Karpas-422 (cell line): ENCODE measurements at regions not wholly inside any gene's neighbourhood (a gene's known extent, or its start where the extent isn't known, plus 50 kb on each side); places are given as distances from the start of the nearest gene placed in this dataset.
"Not testable (repeated sequence)": the region's sequence is repeated elsewhere in the genome, so short reads cannot be mapped to it uniquely, and the experiment has no call there.

Experiments used
- DNase-seq: peaks from one replicate; pipeline ENCODE4 v3.0.0-alpha.2; 2015
- H2AFZ ChIP-seq: fragments of 200-600 bp; sonication (generic); 2 replicates; pipeline ENCODE4 v1.6.1; 2014; ENCODE audit warnings: antibody characterized with exemption, low read length, mixed read lengths
- H3K27ac ChIP-seq: fragments of 200-600 bp; sonication (generic); 2 replicates; pipeline ENCODE4 v1.5.1; 2014; ENCODE audit warnings: mild to moderate bottlenecking, low read length, moderate library complexity
- H3K27me3 ChIP-seq: fragments of 200-600 bp; sonication (generic); 2 replicates; pipeline ENCODE4 v1.6.1; 2014; ENCODE audit warnings: low read length, mixed read lengths
- H3K36me3 ChIP-seq: fragments of 200-600 bp; sonication (generic); 2 replicates; pipeline ENCODE4 v1.6.1; 2014; ENCODE audit warnings: low read length, mixed read lengths; ENCODE audit not compliant: insufficient read depth
- H3K4me1 ChIP-seq: fragments of 200-600 bp; sonication (generic); 2 replicates; pipeline ENCODE4 v1.6.1; 2014; ENCODE audit warnings: mild to moderate bottlenecking, low read length, mixed read lengths
- H3K4me2 ChIP-seq: fragments of 200-600 bp; sonication (generic); 2 replicates; pipeline ENCODE4 v1.6.1; 2014; ENCODE audit warnings: low read length, low read depth, mild to moderate bottlenecking; ENCODE audit not compliant: poor library complexity, severe bottlenecking
- H3K4me3 ChIP-seq: fragments of 200-600 bp; sonication (generic); 2 replicates; pipeline ENCODE4 v1.5.1; 2014; ENCODE audit warnings: mild to moderate bottlenecking, antibody characterized with exemption, low read length, mixed read lengths
- H3K79me2 ChIP-seq: fragments of 200-600 bp; sonication (generic); 2 replicates; pipeline ENCODE4 v1.6.1; 2014; ENCODE audit warnings: mild to moderate bottlenecking, low read length, mixed read lengths
- H3K9ac ChIP-seq: fragments of 200-600 bp; sonication (generic); 2 replicates; pipeline ENCODE4 v1.6.0; 2014; ENCODE audit warnings: low read length
- H3K9me2 ChIP-seq: fragments of 200-600 bp; sonication (generic), shearing (Covaris generic); replicated peaks from 2 replicates; pipeline ENCODE4 v1.6.0; 2014; ENCODE audit warnings: mild to moderate bottlenecking, low read length, moderate library complexity; ENCODE audit not compliant: insufficient read depth
- H3K9me3 ChIP-seq: fragments of 300-700, 200-600 bp; sonication (generic); 2 replicates; pipeline ENCODE4 v1.6.1; 2014; ENCODE audit warnings: low read length, mixed read lengths
- H4K20me1 ChIP-seq: fragments of 200-600 bp; sonication (generic); 2 replicates; pipeline ENCODE4 v1.6.1; 2014; ENCODE audit warnings: mild to moderate bottlenecking, antibody characterized with exemption, low read length, low read depth; ENCODE audit not compliant: insufficient read depth

- Histone ChIP-seq H3K9me2 (no peaks in the 10 kb centered on the region), H3K9ac (no peak overlapping the region), H3K9me3 (no peaks in the 10 kb centered on the region), H3K4me2 (no peak overlapping the region), H3K4me3 (no peak overlapping the region), H2AFZ (no peak overlapping the region), H3K27ac (no peak overlapping the region), H3K4me1 (no peaks in the 10 kb centered on the region), H3K36me3 (no peaks in the 10 kb centered on the region), H3K27me3 (no peaks in the 10 kb centered on the region), H4K20me1 (no peaks in the 10 kb centered on the region), H3K79me2 (no peaks in the 10 kb centered on the region)
- DNase-seq = no peak
These were observed 238.8 kb downstream of the ACTR3 start for GRCh38 chr2:114128725-114129124.

- not testable (repeated sequence) for H3K36me3 ChIP-seq, H3K4me3 ChIP-seq, H4K20me1 ChIP-seq, H3K79me2 ChIP-seq, H2AFZ ChIP-seq, H3K9me2 ChIP-seq, H3K4me1 ChIP-seq, H3K27ac ChIP-seq, H3K4me2 ChIP-seq, H3K9me3 ChIP-seq, DNase-seq, H3K27me3 ChIP-seq, H3K9ac ChIP-seq
These were observed 242.2 kb downstream of the ACTR3 start for GRCh38 chr2:114132050-114132449.

GRCh38 chr2:114134146-114134545 lies 244.3 kb downstream of the ACTR3 start:
- Histone ChIP-seq H3K9me3 (no peaks in the 10 kb centered on the region), H2AFZ (no peak overlapping the region), H3K4me2 (no peak overlapping the region), H3K36me3 (no peaks in the 10 kb centered on the region), H3K9me2 (no peaks in the 10 kb centered on the region), H3K4me1 (no peaks in the 10 kb centered on the region), H3K27ac (no peak overlapping the region), H3K27me3 (no peaks in the 10 kb centered on the region), H3K9ac (no peak overlapping the region), H3K4me3 (no peak overlapping the region), H4K20me1 (no peaks in the 10 kb centered on the region), H3K79me2 (no peaks in the 10 kb centered on the region)
- no peak for DNase-seq

GRCh38 chr2:114139542-114139941 lies 249.7 kb downstream of the ACTR3 start:
- H3K9me2 ChIP-seq = no peaks in the 10 kb centered on the region
- no peak overlapping the region for H3K9ac ChIP-seq
- no peaks in the 10 kb centered on the region for H3K4me1 ChIP-seq
- H3K4me3 ChIP-seq = no peak overlapping the region
- no peaks in the 10 kb centered on the region for H3K36me3 ChIP-seq
- H3K27me3 ChIP-seq = no peaks in the 10 kb centered on the region
- H3K79me2 ChIP-seq = no peaks in the 10 kb centered on the region
- no peaks in the 10 kb centered on the region for H4K20me1 ChIP-seq
- no peak overlapping the region for H3K4me2 ChIP-seq
- DNase-seq = no peak
- no peak overlapping the region for H2AFZ ChIP-seq
- H3K9me3 ChIP-seq = no peaks in the 10 kb centered on the region
- no peak overlapping the region for H3K27ac ChIP-seq

GRCh38 chr2:114156366-114157056 lies 266.6 kb downstream of the ACTR3 start:
- no peak overlapping the region for H3K9ac ChIP-seq
- H3K4me2 ChIP-seq = no peak overlapping the region
- H3K27me3 ChIP-seq = 0 out of 2 replicates have a peak, but pooled peaks cover 3% of the 10 kb centered on the region
- H4K20me1 ChIP-seq = no peaks in the 10 kb centered on the region
- no peak overlapping the region for H2AFZ ChIP-seq
- H3K27ac ChIP-seq = no peak overlapping the region
- no peaks in the 10 kb centered on the region for H3K9me2 ChIP-seq
- H3K9me3 ChIP-seq = no peaks in the 10 kb centered on the region
- no peak overlapping the region for H3K4me3 ChIP-seq
- H3K36me3 ChIP-seq = no peaks in the 10 kb centered on the region
- no peaks in the 10 kb centered on the region for H3K4me1 ChIP-seq
- no peaks in the 10 kb centered on the region for H3K79me2 ChIP-seq
- DNase-seq = no peak

- H3K9me2 ChIP-seq = no peaks in the 10 kb centered on the region
- H2AFZ ChIP-seq = no peak overlapping the region
- H4K20me1 ChIP-seq = no peaks in the 10 kb centered on the region
- 0 out of 2 replicates have a peak, but pooled peaks cover 3% of the 10 kb centered on the region for H3K27me3 ChIP-seq
- H3K9ac ChIP-seq = no peak overlapping the region
- H3K4me2 ChIP-seq = no peak overlapping the region
- H3K9me3 ChIP-seq = no peaks in the 10 kb centered on the region
- no peaks in the 10 kb centered on the region for H3K36me3 ChIP-seq
- no peaks in the 10 kb centered on the region for H3K4me1 ChIP-seq
- H3K79me2 ChIP-seq = no peaks in the 10 kb centered on the region
- H3K4me3 ChIP-seq = no peak overlapping the region
- no peak overlapping the region for H3K27ac ChIP-seq
- no peak for DNase-seq
These were observed 267.1 kb downstream of the ACTR3 start for GRCh38 chr2:114157057-114157385.

- Histone ChIP-seq H4K20me1 (no peaks in the 10 kb centered on the region), H3K79me2 (no peaks in the 10 kb centered on the region), H3K4me1 (no peaks in the 10 kb centered on the region), H3K27me3 (0 out of 2 replicates have a peak, but pooled peaks cover 3% of the 10 kb centered on the region), H3K9ac (no peak overlapping the region), H2AFZ (no peak overlapping the region), H3K9me2 (no peaks in the 10 kb centered on the region), H3K9me3 (no peaks in the 10 kb centered on the region), H3K4me2 (no peak overlapping the region), H3K27ac (no peak overlapping the region), H3K36me3 (no peaks in the 10 kb centered on the region), H3K4me3 (no peak overlapping the region)
- no peak for DNase-seq
These were observed 270.5 kb downstream of the ACTR3 start for GRCh38 chr2:114160263-114160981.

GRCh38 chr2:114161371-114161770 lies 271.5 kb downstream of the ACTR3 start:
- no peaks in the 10 kb centered on the region for H3K9me2 ChIP-seq

More at GRCh38 chr2:114161371-114161770, 271.5 kb downstream of the ACTR3 start:
- no peak overlapping the region for H3K4me2 ChIP-seq
- DNase-seq = no peak
- H3K4me1 ChIP-seq = no peaks in the 10 kb centered on the region
- no peak overlapping the region for H3K9ac ChIP-seq
- H3K36me3 ChIP-seq = no peaks in the 10 kb centered on the region
- H3K27ac ChIP-seq = no peak overlapping the region
- H4K20me1 ChIP-seq = no peaks in the 10 kb centered on the region
- H3K79me2 ChIP-seq = no peaks in the 10 kb centered on the region
- H3K27me3 ChIP-seq = peaks cover 3% of the 10 kb centered on the region; the same call in 1 of the 2 replicates
- no peak overlapping the region for H3K4me3 ChIP-seq
- H3K9me3 ChIP-seq = no peaks in the 10 kb centered on the region
- H2AFZ ChIP-seq = no peak overlapping the region
